ENCODE measurements at regions not wholly inside any gene's neighbourhood (a gene's known extent, or its start where the extent isn't known, plus 50 kb on each side); places are given as distances from the start of the nearest gene placed in this dataset.

DNA sequence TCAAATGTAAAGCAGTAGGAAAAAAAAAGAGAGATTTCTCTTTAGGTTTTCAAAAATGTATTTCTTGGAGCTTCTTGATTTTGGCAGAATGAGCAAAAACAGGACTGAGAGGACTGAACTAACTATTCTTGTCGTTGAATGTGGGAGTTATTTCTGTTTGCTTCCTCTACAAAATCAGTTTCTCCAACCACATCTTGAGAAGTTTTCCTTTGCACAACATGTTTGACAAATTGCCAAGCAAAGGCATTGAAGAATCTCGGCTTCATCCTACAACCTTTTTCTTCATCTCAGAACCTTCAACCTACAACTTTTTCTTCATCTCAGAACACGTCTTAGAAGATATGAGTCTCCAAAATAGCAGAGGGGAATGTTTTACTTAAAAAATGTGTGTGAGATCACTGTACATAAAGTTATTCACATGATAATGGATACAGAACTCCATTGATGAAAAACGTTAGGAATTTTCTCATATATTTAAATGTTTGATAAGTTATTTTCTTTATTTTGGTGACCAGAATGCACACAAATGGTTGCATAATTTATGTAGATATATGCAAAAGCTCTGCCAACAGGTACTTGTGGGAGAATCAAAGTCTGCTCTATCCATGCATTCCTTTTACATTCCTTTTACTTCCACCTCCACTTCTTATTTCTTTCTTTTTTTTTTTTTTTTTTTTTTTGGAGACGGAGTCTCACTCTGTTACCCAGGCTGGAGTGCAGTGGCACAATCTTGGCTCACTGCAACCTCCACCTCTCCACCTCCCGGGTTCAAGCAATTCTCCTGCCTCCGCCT is 370.0 kb downstream of the KCNJ2 start:
- TF ChIP-seq, protein P1, sequence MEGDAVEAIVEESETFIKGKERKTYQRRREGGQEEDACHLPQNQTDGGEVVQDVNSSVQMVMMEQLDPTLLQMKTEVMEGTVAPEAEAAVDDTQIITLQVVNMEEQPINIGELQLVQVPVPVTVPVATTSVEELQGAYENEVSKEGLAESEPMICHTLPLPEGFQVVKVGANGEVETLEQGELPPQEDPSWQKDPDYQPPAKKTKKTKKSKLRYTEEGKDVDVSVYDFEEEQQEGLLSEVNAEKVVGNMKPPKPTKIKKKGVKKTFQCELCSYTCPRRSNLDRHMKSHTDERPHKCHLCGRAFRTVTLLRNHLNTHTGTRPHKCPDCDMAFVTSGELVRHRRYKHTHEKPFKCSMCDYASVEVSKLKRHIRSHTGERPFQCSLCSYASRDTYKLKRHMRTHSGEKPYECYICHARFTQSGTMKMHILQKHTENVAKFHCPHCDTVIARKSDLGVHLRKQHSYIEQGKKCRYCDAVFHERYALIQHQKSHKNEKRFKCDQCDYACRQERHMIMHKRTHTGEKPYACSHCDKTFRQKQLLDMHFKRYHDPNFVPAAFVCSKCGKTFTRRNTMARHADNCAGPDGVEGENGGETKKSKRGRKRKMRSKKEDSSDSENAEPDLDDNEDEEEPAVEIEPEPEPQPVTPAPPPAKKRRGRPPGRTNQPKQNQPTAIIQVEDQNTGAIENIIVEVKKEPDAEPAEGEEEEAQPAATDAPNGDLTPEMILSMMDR (conservative IDR thresholded peaks at IDR 0.05 in 1 of 2, IDR thresholded peaks at IDR 0.05 in 1 of 2; ENCODE audit: extremely low read depth in 1 of 2, insufficient read depth in 1 of 2, low read depth in 1 of 2, low read length in 2 of 2), result no peak
- no peak for TF ChIP-seq EZH2 (IDR thresholded peaks at IDR 0.05; ENCODE audit: borderline replicate concordance, low read length)

Measured in mammary epithelial cell (primary cell).